ENCODE measurements at regions not wholly inside any gene's neighbourhood (a gene's known extent, or its start where the extent isn't known, plus 50 kb on each side); places are given as distances from the start of the nearest gene placed in this dataset.

DNA sequence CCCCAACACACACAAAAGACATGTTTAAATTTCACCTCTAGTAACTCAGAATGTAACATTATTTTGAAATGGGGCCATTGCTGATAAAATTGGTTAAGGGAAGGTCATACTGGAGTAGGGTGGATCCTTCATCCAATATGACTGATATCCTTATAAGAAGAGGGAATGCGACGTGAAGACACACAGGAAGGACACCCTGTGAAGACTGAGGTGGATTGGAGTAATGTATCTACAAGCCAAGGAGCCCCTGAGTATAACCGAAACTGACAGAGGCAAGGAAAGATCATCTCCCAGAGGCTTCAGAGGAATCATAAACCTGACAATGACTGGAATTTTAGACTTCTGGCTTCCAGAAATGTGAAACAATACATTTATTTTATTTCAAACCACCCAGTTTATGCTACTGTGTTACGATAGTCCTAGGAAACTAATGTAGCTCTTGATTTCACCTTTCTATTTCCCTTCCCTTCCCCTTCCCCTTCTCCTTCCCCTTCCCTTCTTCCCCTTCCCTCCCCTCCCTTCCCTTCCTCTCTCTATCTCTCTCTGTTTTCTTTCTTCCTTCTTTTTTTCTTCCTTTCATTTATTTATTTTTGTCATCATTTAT lies 1775.4 kb downstream of the LRRC4C start:
- DNase-seq (no peak), ATAC-seq (ENCODE audit: low read depth in 2 of 2) (no peak)
- H3K4me3 Mint-ChIP-seq = no peak overlapping the region
- H3K27me3 Mint-ChIP-seq = no peaks in the 10 kb centered on the region
- H3K4me1 Mint-ChIP-seq = no peaks in the 10 kb centered on the region
- no peaks in the 10 kb centered on the region for H3K36me3 Mint-ChIP-seq
- H3K9me3 Mint-ChIP-seq = peaks cover 6 to 22% (median 11%) of the 10 kb centered on the region in 7 donors
- no peak overlapping the region for H3K27ac Mint-ChIP-seq

DNA sequence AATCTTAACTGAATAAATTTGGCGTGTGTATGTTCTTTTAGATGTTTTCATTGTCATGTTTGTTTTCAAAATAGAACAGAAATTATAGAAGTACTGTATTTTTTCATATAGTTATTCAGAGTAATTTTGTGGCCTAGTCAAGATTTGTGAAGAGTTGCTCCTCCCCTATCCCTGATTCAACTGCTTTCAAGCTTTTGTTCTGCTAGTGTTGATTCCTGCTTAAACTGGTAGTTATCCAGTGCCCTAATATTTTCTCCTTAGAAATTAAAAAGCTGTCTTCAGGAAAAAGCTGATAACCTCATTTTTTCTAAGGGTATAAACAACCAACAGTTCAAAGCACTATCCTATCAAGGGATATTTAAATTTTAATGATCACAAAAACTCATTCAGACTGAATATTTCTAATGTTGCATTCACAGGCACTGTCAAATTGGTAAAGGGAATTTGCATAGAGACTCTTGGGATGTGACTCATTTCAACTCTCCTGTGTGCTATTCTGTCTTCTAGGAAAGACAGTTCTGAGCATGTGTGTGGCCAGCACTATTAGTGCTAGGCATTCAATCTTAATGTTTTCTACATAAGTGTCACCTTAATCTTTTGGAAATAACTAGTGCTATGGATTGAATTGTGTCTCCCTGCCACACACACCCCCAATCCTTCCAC lies 1776.0 kb downstream of the LRRC4C start:
- H3K27me3 Mint-ChIP-seq = no peaks in the 10 kb centered on the region
- no peak overlapping the region for H3K4me3 Mint-ChIP-seq
- no peak overlapping the region for H3K27ac Mint-ChIP-seq
- no peaks in the 10 kb centered on the region for H3K4me1 Mint-ChIP-seq
- peaks cover 6 to 22% (median 11%) of the 10 kb centered on the region in 7 donors for H3K9me3 Mint-ChIP-seq
- ATAC-seq (ENCODE audit: low read depth in 2 of 2) = no peak
- no peaks in the 10 kb centered on the region for H3K36me3 Mint-ChIP-seq
- DNase-seq = no peak

DNA sequence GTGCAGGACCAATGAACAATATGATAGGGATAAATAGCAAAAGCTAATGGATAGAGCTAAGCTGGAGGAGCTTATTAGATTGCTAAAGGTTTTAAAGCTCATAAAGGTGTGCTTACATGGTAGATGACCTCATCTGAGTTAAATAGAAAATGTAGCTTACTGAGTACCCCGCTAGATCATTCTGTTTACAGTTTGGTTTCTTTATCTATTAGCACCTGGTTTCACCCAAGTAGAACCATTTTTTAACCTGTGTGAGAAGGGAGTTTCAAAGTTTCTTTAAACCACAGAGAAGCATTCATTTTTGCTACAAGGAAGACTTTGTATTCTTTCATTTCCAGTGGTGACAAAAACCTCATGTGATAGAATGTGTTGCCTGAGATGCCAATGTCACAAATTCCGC lies 1778.0 kb downstream of the LRRC4C start:
- Mint-ChIP-seq H3K27me3 (no peaks in the 10 kb centered on the region), H3K4me3 (no peak overlapping the region), H3K4me1 (no peaks in the 10 kb centered on the region), H3K9me3 (peaks cover 2 to 22% (median 8%) of the 10 kb centered on the region in 7 donors), H3K27ac (no peak overlapping the region), H3K36me3 (no peaks in the 10 kb centered on the region)
- no peak for DNase-seq
- ATAC-seq (ENCODE audit: low read depth in 2 of 2) = no peak

DNA sequence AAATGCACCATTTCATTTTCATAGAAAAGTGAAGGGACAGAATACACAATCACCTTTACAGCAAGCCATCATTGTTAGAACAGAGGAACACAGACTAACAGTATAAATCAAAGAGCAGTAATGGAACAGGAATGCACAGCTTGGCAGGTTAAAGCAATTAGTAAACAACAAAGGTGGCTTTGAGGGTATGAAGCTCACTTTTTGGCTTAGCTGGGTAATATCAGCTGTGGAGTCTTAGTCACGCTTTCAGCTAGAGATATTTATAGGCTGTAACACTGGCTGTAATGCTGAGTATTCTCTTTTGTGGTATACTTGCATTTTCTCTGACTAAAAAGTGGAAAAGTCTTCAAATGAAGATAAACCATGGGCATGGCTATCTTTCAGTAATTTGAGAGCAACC lies 1780.5 kb downstream of the LRRC4C start:
- no peak for ATAC-seq (ENCODE audit: low read depth in 2 of 2)
- no peak for DNase-seq
- no peaks in the 10 kb centered on the region for H3K4me1 Mint-ChIP-seq
- H3K27me3 Mint-ChIP-seq = no peaks in the 10 kb centered on the region
- no peak overlapping the region for H3K4me3 Mint-ChIP-seq
- H3K9me3 Mint-ChIP-seq = peaks cover 0 to 18% (median 8%) of the 10 kb centered on the region in 7 donors
- no peak overlapping the region for H3K27ac Mint-ChIP-seq
- H3K36me3 Mint-ChIP-seq = no peaks in the 10 kb centered on the region

DNA sequence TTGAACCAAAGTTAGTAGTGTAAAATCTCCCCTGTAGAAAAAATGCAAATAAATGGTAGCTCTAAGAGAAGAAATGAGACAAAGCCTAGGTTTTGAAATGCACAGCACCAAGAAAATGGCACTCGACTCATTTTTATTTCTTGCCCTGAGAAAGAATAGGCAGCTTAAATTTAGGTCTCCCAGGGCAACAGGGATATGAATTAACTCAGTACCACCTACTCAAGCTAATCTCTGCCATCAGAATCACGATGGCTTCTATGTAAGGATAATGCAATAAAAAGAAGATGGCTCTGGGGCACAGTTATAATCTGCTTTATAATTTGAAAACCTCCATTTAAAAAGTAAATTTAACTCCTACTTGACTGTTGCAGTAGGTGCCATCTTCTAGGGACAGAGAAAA lies 1784.3 kb downstream of the LRRC4C start:
- H3K27ac Mint-ChIP-seq = no peak overlapping the region
- peaks cover 0 to 11% (median 4%) of the 10 kb centered on the region in 7 donors for H3K9me3 Mint-ChIP-seq
- no peaks in the 10 kb centered on the region for H3K27me3 Mint-ChIP-seq
- no peak overlapping the region for H3K4me3 Mint-ChIP-seq
- no peaks in the 10 kb centered on the region for H3K4me1 Mint-ChIP-seq
- DNase-seq (no peak), ATAC-seq (ENCODE audit: low read depth in 2 of 2) (no peak)
- no peaks in the 10 kb centered on the region for H3K36me3 Mint-ChIP-seq

DNA sequence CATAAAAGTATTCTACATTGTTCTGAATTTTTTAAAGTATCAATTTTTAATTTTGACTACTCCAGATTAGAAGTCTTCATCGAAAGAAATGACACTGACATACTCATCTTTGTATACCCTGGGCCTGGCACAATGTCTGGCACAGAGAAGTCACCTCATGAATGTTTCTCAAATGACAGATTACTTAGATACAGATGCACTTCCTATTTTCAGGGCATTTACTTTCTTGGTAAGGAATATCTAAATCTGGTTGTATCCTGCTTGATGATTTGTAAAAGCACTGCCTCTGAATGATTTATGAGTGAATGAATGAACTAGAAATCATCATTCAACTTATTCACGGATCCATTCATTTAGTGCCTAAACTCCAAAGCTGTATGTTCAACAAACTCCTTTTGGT lies 1784.7 kb downstream of the LRRC4C start:
- Mint-ChIP-seq H3K4me1 (no peaks in the 10 kb centered on the region), H3K27me3 (no peaks in the 10 kb centered on the region), H3K4me3 (no peak overlapping the region), H3K27ac (no peak overlapping the region), H3K36me3 (no peaks in the 10 kb centered on the region), H3K9me3 (peaks cover 0 to 9% (median 2%) of the 10 kb centered on the region in 7 donors)
- DNase-seq (no peak), ATAC-seq (ENCODE audit: low read depth in 2 of 2) (no peak)

DNA sequence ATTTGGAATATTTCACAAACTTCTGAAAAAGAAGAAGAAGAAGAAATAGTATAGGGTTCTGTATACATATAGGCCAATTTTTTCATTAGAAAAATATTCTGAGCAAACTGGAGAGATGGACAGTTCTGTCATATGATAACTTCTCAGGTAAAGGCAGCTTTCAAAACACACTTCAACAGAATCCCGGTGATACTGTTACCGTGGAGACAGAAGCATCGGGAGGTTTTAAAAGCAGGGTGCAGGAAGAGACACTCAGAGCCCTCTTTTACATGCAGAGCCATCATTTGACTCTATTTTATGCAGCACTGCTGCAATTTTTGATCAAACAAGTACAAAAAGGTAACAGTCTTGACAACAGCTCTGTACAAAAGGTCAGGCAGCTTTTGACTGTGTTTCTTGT lies 1785.4 kb downstream of the LRRC4C start:
- ATAC-seq (ENCODE audit: low read depth in 2 of 2) (no peak), DNase-seq (no peak)
- Mint-ChIP-seq H3K4me3 (no peak overlapping the region), H3K27ac (no peak overlapping the region), H3K4me1 (no peaks in the 10 kb centered on the region), H3K9me3 (peaks cover 0 to 10% (median 2%) of the 10 kb centered on the region in 7 donors), H3K27me3 (no peaks in the 10 kb centered on the region), H3K36me3 (no peaks in the 10 kb centered on the region)

DNA sequence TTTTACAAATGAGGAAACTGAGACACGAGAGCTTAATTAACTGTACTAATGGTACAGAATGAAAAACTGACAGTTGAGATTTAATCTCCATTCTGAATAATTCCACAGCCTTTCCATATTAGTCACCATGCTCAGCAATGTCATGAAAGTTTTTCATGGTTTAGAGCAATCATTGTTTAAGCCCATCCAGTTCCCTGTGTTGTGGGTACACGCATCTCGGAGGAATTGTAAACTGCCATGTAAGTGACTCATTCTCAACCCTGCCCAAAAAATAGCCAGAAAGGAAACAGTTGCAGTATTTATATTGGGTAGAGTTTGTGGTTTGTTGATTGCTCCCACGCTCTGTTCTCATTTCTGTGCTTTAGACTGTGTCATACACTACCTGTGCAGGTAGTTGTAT lies 1790.8 kb downstream of the LRRC4C start:
- DNase-seq (no peak), ATAC-seq (ENCODE audit: low read depth in 2 of 2) (no peak)
- no peaks in the 10 kb centered on the region for H3K36me3 Mint-ChIP-seq
- no peak overlapping the region for H3K27ac Mint-ChIP-seq
- H3K9me3 Mint-ChIP-seq = peaks cover 6 to 21% (median 13%) of the 10 kb centered on the region in 7 donors
- no peaks in the 10 kb centered on the region for H3K27me3 Mint-ChIP-seq
- H3K4me1 Mint-ChIP-seq = no peaks in the 10 kb centered on the region
- no peak overlapping the region for H3K4me3 Mint-ChIP-seq

DNA sequence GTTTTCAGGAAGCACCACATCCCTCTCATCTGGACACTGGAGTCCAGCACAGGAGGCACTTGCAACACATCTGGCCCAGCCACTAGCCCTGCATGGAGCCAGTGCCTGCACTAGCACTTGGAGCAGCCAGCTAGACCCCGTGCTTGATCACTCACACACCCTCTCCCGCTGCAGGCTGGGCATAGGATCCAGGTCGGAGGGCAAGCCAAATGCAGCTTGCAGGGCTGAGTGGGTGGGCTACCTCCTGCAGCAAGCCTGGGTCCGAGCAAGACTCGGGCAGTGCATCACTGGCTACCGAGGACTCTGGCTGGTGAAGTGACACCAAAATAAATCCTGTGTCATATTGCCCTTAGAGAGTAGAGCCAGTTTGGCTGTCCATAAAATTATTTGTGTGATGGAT lies 1795.4 kb downstream of the LRRC4C start:
- ATAC-seq (ENCODE audit: low read depth in 2 of 2) = no peak
- no peak for DNase-seq
- Mint-ChIP-seq H3K27me3 (no peaks in the 10 kb centered on the region), H3K27ac (no peak overlapping the region), H3K36me3 (no peaks in the 10 kb centered on the region), H3K9me3 (peaks cover 9 to 27% (median 15%) of the 10 kb centered on the region in 7 donors), H3K4me1 (no peaks in the 10 kb centered on the region), H3K4me3 (no peak overlapping the region)

DNA sequence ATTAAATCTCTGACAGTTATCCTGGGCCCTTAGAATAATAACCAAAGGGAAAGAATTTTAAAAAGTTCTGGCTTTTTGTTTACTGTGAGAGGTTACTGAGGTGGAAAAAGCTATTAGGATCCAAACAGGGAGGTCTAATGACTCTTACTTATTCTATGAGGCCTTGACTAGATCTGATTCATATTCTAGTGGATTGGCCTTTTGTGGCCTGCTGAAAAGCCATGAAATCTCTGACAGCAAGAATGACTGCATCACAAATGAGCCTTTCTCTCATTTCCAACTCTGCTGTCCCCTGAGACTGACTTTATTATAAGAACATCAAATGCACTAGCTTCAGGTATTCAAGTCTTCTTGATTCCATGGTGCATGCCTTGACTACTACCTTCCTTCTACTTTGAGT lies 1797.6 kb downstream of the LRRC4C start:
- DNase-seq (no peak), ATAC-seq (ENCODE audit: low read depth in 2 of 2) (no peak)
- Mint-ChIP-seq H3K27me3 (no peaks in the 10 kb centered on the region), H3K4me3 (no peak overlapping the region), H3K4me1 (no peaks in the 10 kb centered on the region), H3K9me3 (peaks cover 8 to 27% (median 13%) of the 10 kb centered on the region in 7 donors), H3K36me3 (no peaks in the 10 kb centered on the region), H3K27ac (no peak overlapping the region)

DNA sequence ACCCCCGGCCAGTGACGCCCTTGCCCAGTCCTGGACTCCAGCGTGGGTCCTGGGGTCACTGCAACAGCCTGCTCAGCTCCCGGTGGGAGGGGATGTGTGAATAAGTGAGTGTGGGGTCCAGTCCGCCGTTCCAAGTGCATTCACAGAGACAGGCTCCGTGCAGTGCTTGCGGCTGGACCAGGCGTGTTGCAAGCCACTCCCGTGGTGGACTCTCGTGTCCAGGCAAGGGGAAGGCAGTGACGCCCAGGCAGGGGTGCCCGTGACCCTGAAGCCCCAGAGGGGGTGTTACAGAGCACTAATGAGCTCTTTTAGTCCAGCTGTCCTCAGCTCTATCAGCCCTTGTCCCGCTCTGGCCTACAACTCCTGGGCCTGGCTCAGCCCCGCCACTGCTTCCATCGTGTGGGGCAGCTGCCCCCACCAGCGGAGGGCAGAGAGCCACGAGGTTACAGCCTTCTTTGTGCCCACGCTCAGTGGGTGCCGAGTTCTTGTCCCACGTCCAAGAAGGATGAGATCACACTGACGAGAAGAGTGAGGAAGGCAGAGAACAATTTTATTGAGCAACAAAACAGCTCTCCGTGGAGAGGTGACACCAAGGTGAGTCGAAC lies 1807.5 kb downstream of the LRRC4C start:
- no peaks in the 10 kb centered on the region for H3K4me1 Mint-ChIP-seq
- H3K4me3 Mint-ChIP-seq = peak overlapping the region in 1 of 8 donors; percentile 38
- ATAC-seq (ENCODE audit: low read depth in 2 of 2) (no peak), DNase-seq (no peak)
- no peaks in the 10 kb centered on the region for H3K27me3 Mint-ChIP-seq
- peak overlapping the region in 1 of 6 donors; percentile 50 for H3K27ac Mint-ChIP-seq
- H3K9me3 Mint-ChIP-seq = peaks cover 0 to 12% (median 5%) of the 10 kb centered on the region in 7 donors
- no peaks in the 10 kb centered on the region for H3K36me3 Mint-ChIP-seq

DNA sequence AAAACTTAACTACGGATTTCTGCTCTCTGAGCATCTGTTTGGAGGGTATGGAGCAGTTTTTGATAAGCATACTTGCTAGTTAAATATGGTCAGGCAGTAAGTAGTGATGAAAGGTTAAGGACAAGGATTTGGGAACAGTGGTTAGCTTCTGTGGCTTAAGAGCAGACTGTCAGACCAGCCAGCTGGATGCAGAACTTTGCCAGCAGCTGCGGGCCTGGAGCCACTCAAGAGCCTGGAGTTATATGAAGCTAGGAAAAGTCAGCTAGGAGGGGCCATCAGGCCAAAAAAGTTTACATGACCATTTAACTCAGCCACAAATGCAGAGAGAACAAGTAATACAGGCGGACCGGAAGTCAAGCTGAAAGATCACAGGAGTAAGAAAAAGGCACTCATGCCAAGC lies 1817.7 kb downstream of the LRRC4C start:
- Mint-ChIP-seq H3K4me1 (no peaks in the 10 kb centered on the region), H3K27ac (no peak overlapping the region), H3K9me3 (peaks cover 9 to 23% (median 15%) of the 10 kb centered on the region in 7 donors), H3K36me3 (no peaks in the 10 kb centered on the region), H3K4me3 (peak overlapping the region in 1 of 8 donors; percentile 0), H3K27me3 (no peaks in the 10 kb centered on the region)
- DNase-seq = no peak
- no peak for ATAC-seq (ENCODE audit: low read depth in 2 of 2)

DNA sequence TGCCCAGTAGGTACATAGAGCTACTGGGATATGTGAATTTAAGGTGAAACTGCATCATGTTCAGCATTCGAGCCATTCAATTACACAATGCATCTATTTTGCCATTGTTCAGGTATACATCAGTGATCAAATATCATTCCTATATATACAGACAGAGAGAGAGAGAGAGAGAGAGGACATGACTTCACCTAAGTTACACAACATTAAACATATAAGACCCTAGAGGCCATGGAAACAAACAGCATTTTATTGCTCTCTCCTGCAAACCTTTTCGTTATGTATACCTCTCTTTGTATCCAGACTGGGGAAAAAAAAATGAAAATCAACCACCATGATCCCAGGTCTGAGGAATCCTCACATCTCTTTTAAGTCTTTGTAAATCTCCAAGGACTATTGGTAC lies 1829.1 kb downstream of the LRRC4C start:
- Mint-ChIP-seq H3K27me3 (no peaks in the 10 kb centered on the region), H3K36me3 (no peaks in the 10 kb centered on the region), H3K9me3 (peaks cover 0 to 9% (median 4%) of the 10 kb centered on the region in 7 donors), H3K4me1 (no peaks in the 10 kb centered on the region), H3K4me3 (no peak overlapping the region), H3K27ac (no peak overlapping the region)
- DNase-seq (no peak), ATAC-seq (ENCODE audit: low read depth in 2 of 2) (no peak)

DNA sequence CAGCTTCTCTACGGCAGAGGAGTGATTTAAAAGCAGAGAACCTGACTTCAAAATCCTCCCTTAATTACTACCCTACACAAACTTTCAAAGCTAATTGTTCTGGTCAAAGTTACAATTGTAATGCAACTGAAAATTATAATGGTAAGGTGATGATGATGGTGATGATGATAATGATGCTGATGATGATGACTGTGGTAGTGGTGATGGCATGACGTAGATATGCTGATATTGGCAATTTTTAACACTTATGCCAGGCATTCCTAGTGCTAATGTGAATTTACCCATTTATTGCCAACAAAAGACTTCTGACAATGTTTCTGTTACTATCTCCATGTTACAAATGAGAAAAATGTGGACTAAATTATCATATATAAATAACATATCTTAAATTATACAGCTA lies 1831.1 kb downstream of the LRRC4C start:
- no peak overlapping the region for H3K27ac Mint-ChIP-seq

More for the DNA sequence above, 1831.1 kb downstream of the LRRC4C start:
- no peak for DNase-seq
- no peak overlapping the region for H3K4me3 Mint-ChIP-seq
- ATAC-seq (ENCODE audit: low read depth in 2 of 2) = no peak
- H3K4me1 Mint-ChIP-seq = no peaks in the 10 kb centered on the region
- peaks cover 0 to 4% (median 0%) of the 10 kb centered on the region in 7 donors for H3K9me3 Mint-ChIP-seq
- H3K36me3 Mint-ChIP-seq = no peaks in the 10 kb centered on the region
- H3K27me3 Mint-ChIP-seq = no peaks in the 10 kb centered on the region
